HCEC 1CT (cell line): ENCODE measurements at regions not wholly inside any gene's neighbourhood (a gene's known extent, or its start where the extent isn't known, plus 50 kb on each side); places are given as distances from the start of the nearest gene placed in this dataset.
"Not testable (repeated sequence)": the region's sequence is repeated elsewhere in the genome, so short reads cannot be mapped to it uniquely, and the experiment has no call there.

Source experiments
- DNase-seq: peaks from one replicate; pipeline ENCODE4 v3.0.0-alpha.2; 2017

GRCh38 chr2:38483776-38484501, 106.9 kb upstream of the ATL2 start:
- no peak for DNase-seq

GRCh38 chr2:38482710-38483109, 105.6 kb upstream of the ATL2 start:
- DNase-seq, result not testable (repeated sequence)

- no peak for DNase-seq
Measured at GRCh38 chr2:38480617-38481016, 103.5 kb upstream of the ATL2 start.

GRCh38 chr2:38477006-38477405, 99.9 kb upstream of the ATL2 start:
- no peak for DNase-seq

GRCh38 chr2:38475567-38475881, 98.5 kb upstream of the ATL2 start:
- no peak for DNase-seq

- no peak for DNase-seq
Measured at GRCh38 chr2:38474715-38475566, 97.9 kb upstream of the ATL2 start.

- no peak for DNase-seq
Measured at GRCh38 chr2:38474021-38474456, 97.0 kb upstream of the ATL2 start.

- DNase-seq, result no peak
Measured at GRCh38 chr2:38473333-38474005, 96.4 kb upstream of the ATL2 start.

GRCh38 chr2:38470115-38470514, 93.0 kb upstream of the ATL2 start:
- DNase-seq, result no peak

- no peak for DNase-seq
Measured at GRCh38 chr2:38467768-38468455, 90.8 kb upstream of the ATL2 start.

GRCh38 chr2:38466876-38467767, 90.0 kb upstream of the ATL2 start:
- DNase-seq, result no peak

GRCh38 chr2:38466409-38466808, 89.3 kb upstream of the ATL2 start:
- DNase-seq, result no peak

GRCh38 chr2:38465789-38466127, 88.7 kb upstream of the ATL2 start:
- peak; percentile 20 for DNase-seq

GRCh38 chr2:38464971-38465788, 88.1 kb upstream of the ATL2 start:
- no peak for DNase-seq

GRCh38 chr2:38463752-38464151, 86.7 kb upstream of the ATL2 start:
- no peak for DNase-seq

- DNase-seq, result peak; percentile 86
Measured at GRCh38 chr2:38462121-38462661, 85.1 kb upstream of the ATL2 start.

- DNase-seq, result peak; percentile 8
Measured at GRCh38 chr2:38461470-38461869, 84.4 kb upstream of the ATL2 start.

- DNase-seq, result no peak
Measured at GRCh38 chr2:38460313-38460712, 83.2 kb upstream of the ATL2 start.

- no peak for DNase-seq
Measured at GRCh38 chr2:38454081-38454480, 77.0 kb upstream of the ATL2 start.

- not testable (repeated sequence) for DNase-seq
Measured at GRCh38 chr2:38451778-38452177, 74.7 kb upstream of the ATL2 start.

GRCh38 chr2:38450509-38450908, 73.4 kb upstream of the ATL2 start:
- no peak for DNase-seq
